Fibroblast of lung (primary cell): ENCODE measurements at regions not wholly inside any gene's neighbourhood (a gene's known extent, or its start where the extent isn't known, plus 50 kb on each side); places are given as distances from the start of the nearest gene placed in this dataset.

ENCODE experiments used
- EZH2 ChIP-seq: IDR thresholded peaks from 2 replicates; pipeline ENCODE4 v1.5.1; 2012; ENCODE audit warnings: low read length, control low read depth, mild to moderate bottlenecking; ENCODE audit errors: missing control alignments
- TF ChIP-seq, protein P1 (sequence below), 2 donors: IDR thresholded peaks in 1 of 2; conservative IDR thresholded peaks in 1 of 2; 1 replicate in 1 of 2; 2 replicates in 1 of 2; pipeline ENCODE4 v1.5.1; 2011 to 2012; ENCODE audit warnings: low read length in 2 of 2, control low read depth in 1 of 2, inconsistent platforms in 1 of 2, low read depth in 1 of 2, mild to moderate bottlenecking in 1 of 2

DNA sequence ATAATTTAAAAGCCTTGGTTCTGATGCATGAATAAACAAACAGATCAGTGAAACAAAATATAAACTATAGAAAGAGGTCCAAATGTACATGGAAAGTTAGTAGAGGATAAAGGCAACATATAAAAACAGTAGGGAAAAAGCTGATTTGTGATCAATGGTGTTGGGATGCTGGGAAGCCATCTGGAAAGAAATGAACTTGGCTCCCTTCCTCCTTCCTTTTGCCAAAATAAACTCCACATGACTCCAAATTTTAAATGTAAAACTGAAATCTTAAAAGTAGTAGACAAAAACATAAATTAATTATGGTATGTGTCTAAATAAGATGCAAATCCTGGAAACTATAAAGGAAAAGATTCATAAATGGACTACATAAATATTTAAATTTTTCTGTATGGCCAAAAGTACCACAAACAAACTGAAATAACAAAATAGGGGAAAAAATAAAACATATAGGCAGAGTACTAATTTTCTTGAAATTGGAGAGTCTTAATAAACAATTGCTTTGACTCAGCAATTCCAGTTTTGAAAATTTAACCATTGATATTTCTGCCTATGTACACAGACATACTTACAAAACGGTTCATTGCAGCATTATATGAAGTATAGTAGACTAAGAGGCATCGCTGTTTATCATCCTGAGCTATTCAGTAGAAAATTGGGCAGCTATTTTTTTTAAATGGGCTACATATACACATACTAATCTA is 77.0 kb upstream of the TRIM24 start:
- TF ChIP-seq, protein P1, sequence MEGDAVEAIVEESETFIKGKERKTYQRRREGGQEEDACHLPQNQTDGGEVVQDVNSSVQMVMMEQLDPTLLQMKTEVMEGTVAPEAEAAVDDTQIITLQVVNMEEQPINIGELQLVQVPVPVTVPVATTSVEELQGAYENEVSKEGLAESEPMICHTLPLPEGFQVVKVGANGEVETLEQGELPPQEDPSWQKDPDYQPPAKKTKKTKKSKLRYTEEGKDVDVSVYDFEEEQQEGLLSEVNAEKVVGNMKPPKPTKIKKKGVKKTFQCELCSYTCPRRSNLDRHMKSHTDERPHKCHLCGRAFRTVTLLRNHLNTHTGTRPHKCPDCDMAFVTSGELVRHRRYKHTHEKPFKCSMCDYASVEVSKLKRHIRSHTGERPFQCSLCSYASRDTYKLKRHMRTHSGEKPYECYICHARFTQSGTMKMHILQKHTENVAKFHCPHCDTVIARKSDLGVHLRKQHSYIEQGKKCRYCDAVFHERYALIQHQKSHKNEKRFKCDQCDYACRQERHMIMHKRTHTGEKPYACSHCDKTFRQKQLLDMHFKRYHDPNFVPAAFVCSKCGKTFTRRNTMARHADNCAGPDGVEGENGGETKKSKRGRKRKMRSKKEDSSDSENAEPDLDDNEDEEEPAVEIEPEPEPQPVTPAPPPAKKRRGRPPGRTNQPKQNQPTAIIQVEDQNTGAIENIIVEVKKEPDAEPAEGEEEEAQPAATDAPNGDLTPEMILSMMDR (conservative IDR thresholded peaks at IDR 0.05 in 1 of 2, IDR thresholded peaks at IDR 0.05 in 1 of 2; ENCODE audit: low read depth in 1 of 2, low read length in 2 of 2) = no peak
- no peak for TF ChIP-seq EZH2
